GM13976 (cell line): ENCODE measurements at regions not wholly inside any gene's neighbourhood (a gene's known extent, or its start where the extent isn't known, plus 50 kb on each side); places are given as distances from the start of the nearest gene placed in this dataset.

ENCODE experiments used
- DNase-seq: peaks from one replicate; pipeline ENCODE4 v3.0.0; 2012; ENCODE audit warnings: low spot score
- in situ Hi-C: fragments of 300-500 bp; cut with MboI; formaldehyde crosslinking; loops from one replicate; pipeline ENCODE4 v1.12.0; 2022; ENCODE audit warnings: low sequenced_read_pairs, mixed read lengths, inconsistent platforms; ENCODE audit not compliant: unreplicated experiment
- TF ChIP-seq, protein P1 (sequence below): IDR thresholded peaks from 2 replicates; pipeline ENCODE4 v1.5.1; 2012; ENCODE audit warnings: borderline replicate concordance, mild to moderate bottlenecking; ENCODE audit not compliant: insufficient read depth; ENCODE audit errors: extremely low read depth, missing control alignments, control extremely low read depth

- in situ Hi-C loops: no loop called here
- DNase-seq: no peak
- TF ChIP-seq, protein P1, sequence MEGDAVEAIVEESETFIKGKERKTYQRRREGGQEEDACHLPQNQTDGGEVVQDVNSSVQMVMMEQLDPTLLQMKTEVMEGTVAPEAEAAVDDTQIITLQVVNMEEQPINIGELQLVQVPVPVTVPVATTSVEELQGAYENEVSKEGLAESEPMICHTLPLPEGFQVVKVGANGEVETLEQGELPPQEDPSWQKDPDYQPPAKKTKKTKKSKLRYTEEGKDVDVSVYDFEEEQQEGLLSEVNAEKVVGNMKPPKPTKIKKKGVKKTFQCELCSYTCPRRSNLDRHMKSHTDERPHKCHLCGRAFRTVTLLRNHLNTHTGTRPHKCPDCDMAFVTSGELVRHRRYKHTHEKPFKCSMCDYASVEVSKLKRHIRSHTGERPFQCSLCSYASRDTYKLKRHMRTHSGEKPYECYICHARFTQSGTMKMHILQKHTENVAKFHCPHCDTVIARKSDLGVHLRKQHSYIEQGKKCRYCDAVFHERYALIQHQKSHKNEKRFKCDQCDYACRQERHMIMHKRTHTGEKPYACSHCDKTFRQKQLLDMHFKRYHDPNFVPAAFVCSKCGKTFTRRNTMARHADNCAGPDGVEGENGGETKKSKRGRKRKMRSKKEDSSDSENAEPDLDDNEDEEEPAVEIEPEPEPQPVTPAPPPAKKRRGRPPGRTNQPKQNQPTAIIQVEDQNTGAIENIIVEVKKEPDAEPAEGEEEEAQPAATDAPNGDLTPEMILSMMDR: no peak
Measured at GRCh38 chr10:107616031-107616430, 451.5 kb upstream of the SORCS1 start.

- TF ChIP-seq, protein P1: no peak
- DNase-seq: no peak
- in situ Hi-C loops: no loop called here
Measured at GRCh38 chr10:107614939-107615685, 450.6 kb upstream of the SORCS1 start.

DNA sequence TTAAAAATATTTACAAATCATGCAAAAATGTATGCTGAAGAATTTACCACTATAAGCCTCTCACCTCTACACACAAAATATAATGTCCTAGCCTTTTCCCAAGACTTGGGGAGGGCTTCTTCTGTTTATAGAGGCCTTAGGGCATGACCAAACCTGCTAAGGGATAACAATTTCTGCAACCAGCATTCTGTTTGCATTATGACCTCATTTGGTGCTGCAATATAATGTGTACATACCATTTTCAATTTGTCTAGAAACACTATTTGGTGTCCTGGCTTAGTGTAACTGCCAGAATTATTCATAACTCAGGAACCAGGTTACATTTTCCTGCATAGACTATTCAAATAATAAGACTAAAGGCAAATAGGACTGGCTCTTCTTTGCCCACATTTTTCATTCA, 446.6 kb upstream of the SORCS1 start:
- DNase-seq: no peak
- TF ChIP-seq, protein P1: no peak
- in situ Hi-C loops: no loop called here

DNA sequence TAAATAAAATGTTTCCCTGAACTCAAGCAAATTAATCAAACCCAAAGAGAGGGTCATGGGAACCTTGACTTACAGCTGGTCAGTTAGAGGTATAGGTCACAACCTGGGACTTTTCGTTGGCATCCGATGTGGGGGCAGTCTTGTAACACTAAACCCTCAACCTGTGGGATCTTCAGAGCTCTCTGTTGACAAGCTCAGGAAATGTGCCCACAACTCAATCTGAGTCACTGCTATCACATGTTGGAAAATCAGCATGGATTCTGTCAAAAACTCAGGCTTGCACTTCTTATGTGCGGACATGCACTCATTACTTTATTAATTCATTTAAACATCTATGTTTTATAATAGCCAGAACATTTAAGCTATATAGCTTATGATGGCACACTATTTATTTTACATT, 424.6 kb upstream of the SORCS1 start:
- no peak for DNase-seq
- TF ChIP-seq, protein P1: no peak
- in situ Hi-C loops: no loop called here

DNA sequence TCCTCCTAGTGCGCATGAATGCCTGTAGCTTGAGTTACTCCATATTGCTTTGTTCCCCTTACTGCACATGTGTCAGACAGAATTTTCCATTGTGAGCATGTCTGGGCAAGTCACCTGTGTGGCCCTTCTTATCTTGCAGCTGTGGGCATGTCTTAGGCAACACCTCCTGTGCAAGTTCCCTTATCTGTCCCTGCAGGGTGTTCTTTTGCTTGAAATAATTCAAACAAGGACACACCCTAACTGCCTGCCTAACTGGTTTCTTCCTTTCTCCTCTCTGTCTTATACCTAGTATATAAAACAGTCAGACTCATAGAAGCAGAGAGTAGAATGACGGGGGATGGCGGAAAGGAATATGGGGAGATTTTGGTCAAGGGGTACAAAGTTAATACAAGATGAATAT, 421.1 kb upstream of the SORCS1 start:
- DNase-seq: no peak
- TF ChIP-seq, protein P1: no peak
- in situ Hi-C loops: no loop called here

- DNase-seq: no peak
- TF ChIP-seq, protein P1: no peak
- in situ Hi-C loops: no loop called here
Measured at GRCh38 chr10:107583974-107584373, 419.5 kb upstream of the SORCS1 start.
